GM19351 (cell line): ENCODE measurements at regions not wholly inside any gene's neighbourhood (a gene's known extent, or its start where the extent isn't known, plus 50 kb on each side); places are given as distances from the start of the nearest gene placed in this dataset.

Experiments used
- ATAC-seq: cut with Tn5 transposase; IDR thresholded peaks from one replicate; pipeline ENCODE4 v1.9.1; 2021; ENCODE audit warnings: mild to moderate bottlenecking, moderate library complexity; ENCODE audit not compliant: unreplicated experiment

DNA sequence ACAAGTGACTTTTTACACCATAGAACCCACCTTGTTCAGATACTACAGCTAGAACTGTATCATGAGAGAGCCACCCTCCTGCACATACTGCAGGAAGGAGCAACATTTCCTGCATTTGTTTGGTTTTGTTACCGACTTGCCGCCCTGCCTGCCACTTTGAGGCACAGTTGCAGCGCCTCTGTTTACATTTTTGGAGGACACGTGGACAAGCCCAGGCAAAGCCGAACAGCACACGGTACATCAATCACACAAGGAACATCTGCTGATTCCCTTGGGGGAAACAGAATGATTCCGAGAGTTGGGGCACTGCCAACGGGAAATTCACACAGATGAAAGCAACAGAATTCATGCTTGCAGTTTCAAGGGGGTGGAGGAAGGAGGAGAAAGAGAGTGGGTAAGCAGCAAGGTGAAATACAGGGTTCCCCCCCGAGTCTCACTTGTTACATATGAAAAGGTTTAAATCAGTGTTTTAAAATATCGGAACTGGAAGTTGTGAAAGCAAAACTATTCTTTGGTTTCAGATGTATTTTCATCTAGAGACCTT, 110.7 kb downstream of the BTG1 start:
- peak; percentile 74 for ATAC-seq

DNA sequence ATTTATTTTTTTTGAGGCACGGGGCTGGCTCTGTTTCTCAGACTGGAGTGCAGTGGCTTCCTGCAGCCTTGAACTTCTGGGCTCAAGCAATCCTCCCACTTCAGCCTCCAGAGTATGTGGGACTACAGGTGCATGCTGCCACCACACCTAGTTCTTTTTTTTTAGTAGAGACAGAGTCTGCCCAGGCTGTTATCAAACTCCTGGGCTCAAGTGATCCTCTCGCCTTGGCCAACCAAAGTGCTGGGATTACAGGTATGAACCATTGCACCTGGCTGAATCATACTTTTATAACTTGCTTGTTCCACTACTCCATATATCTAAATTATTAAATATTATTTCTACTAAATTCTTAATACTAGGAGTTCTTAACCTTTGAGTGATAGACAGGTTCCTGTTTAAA, 111.6 kb downstream of the BTG1 start:
- ATAC-seq, result no peak

GRCh38 chr12:92032965-92033364, 112.7 kb downstream of the BTG1 start:
- ATAC-seq, result no peak

- no peak for ATAC-seq
Observed at GRCh38 chr12:92032101-92032500, 113.5 kb downstream of the BTG1 start.

DNA sequence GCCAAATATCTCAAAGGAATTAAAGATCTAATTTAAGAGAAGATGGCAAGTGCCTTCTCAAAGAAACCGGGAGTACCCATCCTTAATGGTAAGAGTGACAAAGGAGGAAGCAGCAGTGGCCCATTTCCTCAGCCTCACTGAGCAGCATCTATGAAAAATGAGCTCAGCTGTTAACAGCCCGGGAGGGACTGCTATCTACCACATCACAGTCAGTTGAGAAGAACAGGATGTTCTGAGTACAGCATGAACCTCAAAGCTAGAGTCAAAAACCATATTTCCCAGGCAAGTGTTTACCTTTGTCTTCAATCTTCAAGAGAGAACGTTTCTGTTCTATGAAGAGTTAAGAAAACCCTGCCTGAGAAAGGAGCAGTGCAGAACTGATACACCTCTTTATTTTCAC, 115.0 kb downstream of the BTG1 start:
- peak; percentile 72 for ATAC-seq

DNA sequence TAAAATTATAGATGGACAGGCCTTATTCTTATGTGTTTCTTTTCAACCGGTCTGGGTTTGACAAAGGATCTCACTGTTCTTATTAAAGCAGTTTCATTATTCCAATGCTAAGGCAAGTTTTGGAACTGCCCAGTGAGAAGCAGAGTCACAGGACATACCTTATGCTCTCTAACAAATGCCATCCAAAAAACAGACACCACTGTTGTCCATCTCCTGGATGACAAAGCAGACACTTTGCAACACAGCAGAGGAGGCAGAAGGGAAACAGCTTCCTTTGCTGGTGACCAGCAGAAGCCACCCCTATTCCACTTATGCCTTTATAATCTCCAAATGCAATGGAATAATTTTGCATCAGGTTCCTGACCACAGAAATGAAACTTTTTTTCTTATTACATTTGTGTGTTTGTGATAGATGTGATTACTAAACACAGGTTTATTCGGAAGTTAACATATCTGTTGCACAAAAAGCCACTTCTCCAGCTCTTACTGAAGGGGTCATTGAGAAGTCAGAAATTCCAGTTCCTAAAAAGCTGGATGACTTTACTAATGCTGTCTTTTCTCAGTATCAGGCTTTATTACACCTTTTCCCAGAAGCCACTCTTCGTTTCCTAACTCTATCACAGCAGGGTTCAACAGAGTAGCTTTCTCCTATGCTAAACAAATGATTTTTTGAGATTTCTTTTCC, 115.6 kb downstream of the BTG1 start:
- ATAC-seq, result no peak

DNA sequence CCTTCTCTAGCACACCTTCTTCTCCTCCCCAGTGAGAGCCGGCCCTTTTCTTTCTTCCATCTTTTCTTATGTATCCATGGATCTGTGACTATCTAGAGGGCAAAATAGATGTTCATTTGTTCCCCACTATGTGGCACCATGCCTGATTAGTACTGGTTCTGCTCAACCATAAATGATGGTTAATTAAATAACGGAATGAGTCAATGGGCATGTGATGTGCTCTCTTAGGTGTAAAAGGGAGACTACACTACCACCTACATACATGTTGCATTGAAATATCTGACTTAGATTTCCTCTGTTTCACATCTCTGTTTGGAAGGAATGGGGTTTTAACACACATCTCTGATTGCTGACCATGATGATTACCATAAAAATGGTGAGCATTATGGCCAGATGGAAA, 116.5 kb downstream of the BTG1 start:
- no peak for ATAC-seq

DNA sequence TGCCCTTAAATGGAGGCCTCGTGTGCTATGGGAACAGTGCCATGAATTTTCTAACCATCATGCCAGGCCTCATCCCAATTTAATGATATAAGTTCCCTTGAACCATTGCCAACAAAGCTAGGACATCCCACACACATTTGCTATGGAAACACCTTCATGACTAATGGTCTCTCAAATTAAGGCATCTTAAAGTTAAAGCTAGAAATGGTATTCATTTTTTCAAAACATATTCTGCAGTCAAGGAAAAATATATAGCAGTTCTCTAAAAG, 117.3 kb downstream of the BTG1 start:
- ATAC-seq, result no peak

GRCh38 chr12:92027701-92028440, 117.8 kb downstream of the BTG1 start:
- no peak for ATAC-seq

DNA sequence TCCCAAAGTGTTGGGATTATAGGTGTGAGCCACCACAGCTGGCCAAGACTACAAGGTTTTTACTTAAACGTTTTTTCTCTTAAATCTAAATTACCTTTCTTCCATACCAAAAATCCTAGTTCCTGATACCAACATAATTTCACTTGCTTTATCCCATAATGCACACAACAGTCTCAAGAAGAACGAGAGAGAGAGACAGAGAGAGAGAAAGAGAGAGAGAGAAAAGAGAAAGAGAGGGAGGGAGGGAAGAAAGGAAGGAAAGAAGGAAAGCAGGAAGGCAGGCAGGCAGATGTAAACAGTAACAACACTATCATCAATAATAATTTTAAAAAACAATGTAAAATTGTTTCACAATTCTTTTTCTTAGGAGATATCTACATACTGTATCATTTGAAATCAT, 118.4 kb downstream of the BTG1 start:
- ATAC-seq, result no peak

DNA sequence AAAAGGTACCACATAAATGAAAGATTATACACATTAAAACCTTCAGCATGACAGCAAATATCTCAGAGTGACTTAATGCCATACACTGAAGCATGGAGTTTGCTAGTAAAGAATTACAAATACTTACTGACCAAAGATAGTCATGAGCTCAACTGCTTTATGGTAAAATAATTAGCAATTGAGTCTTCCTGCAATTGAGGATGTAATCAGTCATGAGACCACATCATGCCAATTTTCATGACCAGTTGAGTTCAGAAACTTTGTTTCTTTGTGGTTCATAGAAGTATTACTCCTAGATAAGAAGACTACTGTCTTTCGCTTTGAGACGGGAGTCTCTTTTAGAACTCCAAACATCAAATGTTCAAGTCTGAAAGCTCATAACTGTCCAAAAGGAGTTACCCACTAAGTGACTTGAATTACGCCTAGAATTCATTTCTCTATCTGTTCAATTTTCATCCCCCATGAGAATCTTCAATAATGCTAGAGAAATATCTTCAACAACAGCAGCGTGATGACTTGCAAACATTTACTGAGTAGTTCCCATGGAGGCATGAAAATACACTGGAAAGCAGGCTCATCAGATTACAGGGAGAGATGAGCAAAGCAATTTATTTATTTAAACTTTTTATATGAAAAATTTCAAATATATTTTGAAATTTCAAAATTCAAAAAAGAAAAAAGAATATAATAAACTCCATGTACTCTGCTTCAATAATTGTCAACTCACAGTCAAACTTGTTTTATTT, 120.0 kb downstream of the BTG1 start:
- ATAC-seq, result no peak

- no peak for ATAC-seq
Observed at GRCh38 chr12:92022093-92022492, 123.6 kb downstream of the BTG1 start.

DNA sequence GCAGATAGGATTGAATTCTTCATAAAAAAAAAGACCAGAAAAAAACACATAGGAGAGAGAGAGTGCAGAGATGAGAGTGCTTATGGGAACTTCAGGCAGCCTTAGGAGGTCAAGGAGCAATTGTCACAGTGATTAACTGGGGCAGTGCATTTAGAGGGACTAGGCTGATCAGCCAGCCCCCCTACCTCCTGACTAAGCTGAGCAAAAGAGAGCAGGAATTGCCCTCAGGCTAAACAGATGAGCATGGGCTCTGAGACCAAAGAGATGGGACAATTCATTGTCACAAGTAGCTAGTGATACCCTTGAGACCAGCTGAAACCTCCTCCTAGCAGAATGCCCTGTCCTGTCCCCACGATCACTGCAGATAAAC, 124.0 kb downstream of the BTG1 start:
- ATAC-seq, result no peak

DNA sequence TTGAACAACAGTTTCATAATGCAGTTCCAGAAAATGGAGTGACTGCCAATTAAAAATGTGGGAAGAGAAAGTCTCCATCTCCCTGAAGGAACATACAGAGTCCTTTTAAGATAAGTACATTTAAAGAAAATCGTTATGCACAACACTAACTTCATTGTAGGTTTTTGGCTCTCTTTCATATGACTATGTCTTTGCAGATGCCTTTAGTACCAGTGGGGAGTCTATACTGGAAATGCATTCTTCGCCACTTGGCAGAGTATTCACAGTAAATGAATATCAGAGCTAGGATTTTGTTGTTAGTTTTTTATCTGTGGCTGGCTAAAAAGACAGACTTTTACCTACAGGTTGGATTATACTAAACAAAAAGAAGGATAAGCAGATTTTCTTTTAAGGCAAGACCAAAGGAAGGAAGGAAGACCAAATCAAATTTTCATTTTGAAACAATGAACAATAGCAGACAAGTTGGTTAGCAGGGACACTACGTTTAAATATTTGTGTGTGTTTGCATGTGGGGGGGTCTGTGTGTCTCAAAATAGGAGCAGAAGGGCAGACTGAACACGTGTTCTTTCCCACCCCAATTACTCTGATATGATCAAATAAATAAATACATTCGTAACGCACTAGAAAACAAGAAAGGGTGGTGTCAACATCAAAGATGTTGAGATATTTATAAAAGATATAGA, 124.5 kb downstream of the BTG1 start:
- ATAC-seq, result no peak

- ATAC-seq, result no peak
Observed at GRCh38 chr12:92019491-92020277, 126.0 kb downstream of the BTG1 start.

GRCh38 chr12:92012691-92013090, 133.0 kb downstream of the BTG1 start:
- ATAC-seq, result no peak

- no peak for ATAC-seq
Observed at GRCh38 chr12:92010853-92011701, 134.6 kb downstream of the BTG1 start.

DNA sequence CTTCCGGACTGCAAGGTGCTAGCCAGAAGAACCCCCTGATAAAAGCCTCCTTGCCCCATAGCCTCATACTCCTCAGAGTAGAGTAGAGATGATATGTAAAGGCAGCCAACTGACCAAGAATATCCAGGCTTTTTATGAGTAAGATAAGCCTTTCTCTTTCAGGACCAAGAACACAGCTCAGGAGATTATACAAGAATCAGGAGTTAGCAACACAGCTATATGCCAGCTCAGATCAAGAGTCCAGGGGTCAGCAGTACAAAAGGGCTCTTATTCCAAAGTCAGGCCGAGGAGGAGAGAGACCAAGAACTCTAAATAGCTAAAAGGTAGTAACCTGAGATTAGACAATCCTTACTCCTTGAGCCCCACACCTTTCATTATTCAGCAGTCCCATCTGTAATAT, 135.3 kb downstream of the BTG1 start:
- no peak for ATAC-seq

- ATAC-seq, result no peak
Observed at GRCh38 chr12:92008345-92008744, 137.3 kb downstream of the BTG1 start.

DNA sequence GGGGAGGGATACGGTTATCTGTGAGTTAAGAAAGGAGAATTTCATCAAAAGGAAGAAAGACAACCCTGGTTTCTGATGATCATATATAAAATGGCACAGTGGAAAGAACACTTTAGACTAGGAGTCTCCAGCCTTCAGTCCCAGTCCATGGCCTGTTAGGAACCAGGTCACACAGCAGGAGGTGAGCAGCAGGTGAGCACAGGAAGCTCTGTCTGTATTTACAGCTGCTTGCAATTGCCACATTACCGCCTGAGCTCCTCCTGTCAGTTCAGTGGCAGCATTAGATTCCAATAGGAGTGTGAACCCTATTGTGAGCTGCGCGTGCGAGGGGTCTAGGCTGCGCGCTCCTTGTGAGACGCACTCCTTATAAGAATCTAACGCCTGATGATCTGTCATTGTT, 137.9 kb downstream of the BTG1 start:
- ATAC-seq, result no peak
